ENCODE measurements at regions not wholly inside any gene's neighbourhood (a gene's known extent, or its start where the extent isn't known, plus 50 kb on each side); places are given as distances from the start of the nearest gene placed in this dataset.

DNA sequence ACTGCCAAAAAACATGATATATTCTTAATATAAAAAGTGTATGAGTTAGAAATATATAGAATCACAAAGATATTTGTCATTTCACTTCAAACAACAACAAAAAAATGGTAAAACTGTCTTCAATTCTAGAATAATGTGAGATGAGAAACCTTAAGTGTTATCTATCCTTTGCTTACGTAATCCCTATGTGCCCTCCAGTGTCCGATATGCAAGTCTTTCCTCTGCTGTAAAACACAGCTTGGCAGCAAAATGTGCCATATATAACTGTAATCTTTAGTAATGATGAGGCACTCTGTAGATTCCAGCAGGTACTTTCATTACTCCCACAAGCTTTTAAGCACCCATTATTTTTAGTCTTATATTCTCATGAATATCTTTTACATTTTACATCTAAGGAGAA, 555.1 kb upstream of the FRG1 start:
- no peak for DNase-seq (ENCODE audit: low spot score)

- DNase-seq (ENCODE audit: low spot score), result no peak
Measured at GRCh38 chr4:189396435-189396834, 544.2 kb upstream of the FRG1 start.

- DNase-seq (ENCODE audit: low spot score), result no peak
Measured at GRCh38 chr4:189404271-189404670, 536.4 kb upstream of the FRG1 start.

- DNase-seq (ENCODE audit: low spot score), result no peak
Measured at GRCh38 chr4:189409158-189409557, 531.5 kb upstream of the FRG1 start.

- no peak for DNase-seq (ENCODE audit: low spot score)
Measured at GRCh38 chr4:189414021-189414420, 526.7 kb upstream of the FRG1 start.

DNA sequence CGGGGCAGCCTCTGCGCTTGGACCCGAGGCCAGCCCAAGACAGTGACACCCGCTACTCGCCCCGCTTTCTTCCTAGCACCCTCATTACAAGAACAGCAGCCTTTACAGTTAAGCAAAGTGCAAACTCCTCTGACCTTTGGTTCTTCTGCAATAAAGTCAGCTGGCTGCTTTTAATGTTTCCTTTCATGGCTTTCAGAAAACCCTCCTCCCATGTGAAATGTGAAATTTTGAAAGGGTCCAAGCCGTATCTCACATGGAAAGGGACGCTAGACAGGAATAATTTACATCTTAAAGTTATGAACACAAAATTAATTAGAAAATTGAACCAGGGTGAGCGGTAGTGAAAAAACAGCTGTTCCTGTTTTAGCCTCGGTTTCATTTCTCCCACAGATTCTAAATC, 520.1 kb upstream of the FRG1 start:
- no peak for DNase-seq (ENCODE audit: low spot score)

GRCh38 chr4:189436207-189436606, 504.5 kb upstream of the FRG1 start:
- DNase-seq (ENCODE audit: low spot score), result no peak

GRCh38 chr4:189440716-189441115, 500.0 kb upstream of the FRG1 start:
- DNase-seq (ENCODE audit: low spot score), result no peak

DNA sequence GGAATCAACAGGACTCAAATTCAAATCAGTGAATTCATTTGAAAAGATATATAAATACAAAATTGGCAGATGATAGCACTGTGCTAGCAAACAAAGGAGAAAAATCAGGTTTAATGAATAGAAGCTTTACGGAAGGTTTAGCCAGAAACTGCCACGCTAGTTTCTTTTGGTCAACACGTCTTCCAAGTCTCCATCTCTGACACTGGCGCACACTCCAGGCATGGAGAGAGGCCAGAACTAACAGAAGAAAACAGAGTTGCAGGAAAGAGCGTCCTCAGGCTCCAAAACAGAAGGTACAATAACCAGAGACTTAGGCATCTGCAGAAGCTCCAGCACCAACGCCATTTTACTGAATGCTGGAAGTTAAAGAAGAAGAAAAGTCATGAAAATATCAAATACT, 497.3 kb upstream of the FRG1 start:
- no peak for DNase-seq (ENCODE audit: low spot score)

DNA sequence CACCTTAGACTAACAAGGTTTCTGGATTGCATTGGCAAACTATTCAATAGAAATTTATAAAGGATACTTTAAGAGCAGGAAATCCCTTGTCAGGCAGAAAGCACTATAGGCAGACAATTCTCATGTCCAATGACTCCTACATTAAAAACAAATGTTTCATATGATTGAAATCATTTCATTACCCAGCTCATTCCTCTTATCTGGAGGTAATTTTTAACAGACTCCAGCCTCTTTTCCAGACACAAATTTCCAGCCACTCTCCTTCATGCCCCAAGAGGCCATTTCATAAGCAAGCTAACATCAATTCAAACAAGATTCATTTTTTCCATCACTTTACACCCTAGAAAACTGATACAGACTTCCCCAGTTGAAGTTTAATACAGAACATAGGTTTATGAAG, 495.1 kb upstream of the FRG1 start:
- no peak for DNase-seq (ENCODE audit: low spot score)

GRCh38 chr4:189463734-189464133, 476.9 kb upstream of the FRG1 start:
- no peak for DNase-seq (ENCODE audit: low spot score)

- DNase-seq (ENCODE audit: low spot score), result no peak
Measured at GRCh38 chr4:189494407-189494806, 446.3 kb upstream of the FRG1 start.

GRCh38 chr4:189497516-189497915, 443.2 kb upstream of the FRG1 start:
- DNase-seq (ENCODE audit: low spot score), result no peak

DNA sequence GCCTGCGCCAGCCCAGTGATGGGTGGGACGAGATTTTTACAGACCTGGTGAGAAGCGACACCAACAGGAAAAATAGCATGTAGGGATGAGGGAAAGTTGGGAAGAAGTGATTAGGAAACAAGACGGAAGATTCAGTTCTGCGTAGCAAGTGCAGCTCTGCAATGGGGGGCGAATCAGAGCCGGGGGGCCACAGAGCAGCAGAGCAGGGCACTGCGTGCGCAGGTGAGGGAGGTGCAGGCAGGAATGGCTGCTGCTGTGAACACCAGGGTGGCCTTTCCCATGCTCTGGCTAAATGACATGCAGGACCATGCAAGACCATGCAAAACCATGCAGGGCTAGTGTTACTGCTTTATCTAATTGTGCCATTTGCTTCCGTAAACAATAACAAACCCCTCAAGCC, 442.7 kb upstream of the FRG1 start:
- no peak for DNase-seq (ENCODE audit: low spot score)

DNA sequence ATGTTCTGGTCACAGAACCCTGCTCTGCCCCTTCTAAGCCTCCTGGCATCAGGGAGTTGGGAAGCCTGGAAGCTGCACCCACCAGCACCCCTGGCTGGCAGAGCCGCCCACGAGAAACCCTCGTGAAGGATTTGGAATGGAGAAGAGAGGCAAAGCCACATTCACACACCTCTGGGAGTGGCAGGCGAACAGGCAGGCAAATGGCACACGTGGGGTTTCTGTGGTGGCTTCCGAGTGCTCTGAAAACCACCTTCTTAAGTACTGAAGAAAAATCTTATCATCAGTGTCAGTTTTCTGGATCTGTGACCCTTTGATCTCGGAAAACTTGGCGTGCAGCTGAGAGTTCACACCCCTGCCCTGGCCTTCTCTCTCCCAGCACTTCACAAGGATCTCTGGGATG, 442.2 kb upstream of the FRG1 start:
- no peak for DNase-seq (ENCODE audit: low spot score)

GRCh38 chr4:189499696-189500095, 441.0 kb upstream of the FRG1 start:
- no peak for DNase-seq (ENCODE audit: low spot score)

- no peak for DNase-seq (ENCODE audit: low spot score)
Measured at GRCh38 chr4:189500970-189501369, 439.7 kb upstream of the FRG1 start.

GRCh38 chr4:189502841-189503435, 437.7 kb upstream of the FRG1 start:
- DNase-seq (ENCODE audit: low spot score), result no peak

- DNase-seq (ENCODE audit: low spot score), result no peak
Measured at GRCh38 chr4:189504220-189504619, 436.5 kb upstream of the FRG1 start.

DNA sequence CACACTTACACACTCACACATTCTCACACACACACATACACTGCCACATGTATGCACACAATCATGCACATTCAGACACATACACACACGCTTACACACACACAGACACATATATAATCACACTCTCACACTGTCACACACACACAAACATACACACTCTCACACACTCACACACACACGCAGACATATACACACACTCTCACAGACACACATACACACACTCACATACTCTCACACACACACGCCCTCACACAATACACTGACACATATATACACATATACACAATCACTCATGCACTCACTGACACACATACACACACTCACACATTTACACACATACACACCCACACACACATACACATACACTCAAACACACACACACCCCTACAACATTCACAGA, 435.3 kb upstream of the FRG1 start:
- DNase-seq (ENCODE audit: low spot score), result no peak

- no peak for DNase-seq (ENCODE audit: low spot score)
Measured at GRCh38 chr4:189506080-189506479, 434.6 kb upstream of the FRG1 start.

- no peak for DNase-seq (ENCODE audit: low spot score)
Measured at GRCh38 chr4:189507060-189507459, 433.6 kb upstream of the FRG1 start.

- DNase-seq (ENCODE audit: low spot score), result no peak
Measured at GRCh38 chr4:189510601-189511000, 430.1 kb upstream of the FRG1 start.

- DNase-seq (ENCODE audit: low spot score), result no peak
Measured at GRCh38 chr4:189511581-189511980, 429.1 kb upstream of the FRG1 start.

DNA sequence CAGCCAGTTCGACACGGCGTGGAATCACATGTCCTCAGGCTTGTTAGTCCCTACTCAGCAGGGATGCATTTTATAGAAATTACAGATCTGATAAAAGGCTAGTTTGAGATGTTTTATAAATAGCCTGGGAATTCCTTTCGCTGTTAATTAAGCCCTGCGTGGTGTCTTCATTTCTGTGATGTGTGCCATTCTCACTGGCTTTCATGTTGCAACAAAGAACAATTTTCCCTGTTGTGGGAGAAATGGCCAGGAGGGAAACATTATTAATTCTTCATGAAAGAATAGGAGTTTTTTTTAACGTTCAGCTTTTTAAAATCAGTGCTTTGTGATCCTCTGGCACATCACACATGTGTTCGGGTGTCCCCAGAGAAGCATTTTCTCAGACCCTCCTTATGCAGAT, 427.3 kb upstream of the FRG1 start:
- DNase-seq (ENCODE audit: low spot score), result no peak
